Cardiac muscle cell (in vitro differentiated cells and primary cell): ENCODE measurements at regions not wholly inside any gene's neighbourhood (a gene's known extent, or its start where the extent isn't known, plus 50 kb on each side); places are given as distances from the start of the nearest gene placed in this dataset.

Experiments used
- DNase-seq, 2 donors: peaks; one replicate each; pipeline versions ENCODE4 v3.0.0 to v3.0.0-alpha.2; 2010 to 2017; ENCODE audit warnings: low read depth in 1 of 2, low spot score in 1 of 2
- H3K27ac ChIP-seq: fragments of 200-600 bp; sonication (generic); 2 replicates; pipeline ENCODE4 v1.5.1; 2016
- H3K27me3 ChIP-seq: fragments of 200-600 bp; sonication (generic); 2 replicates; pipeline ENCODE4 v1.6.0; 2016; ENCODE audit warnings: control low read depth
- H3K36me3 ChIP-seq: fragments of 200-600 bp; sonication (generic); 2 replicates; pipeline ENCODE4 v1.5.1; 2016; ENCODE audit warnings: control low read depth
- H3K4me1 ChIP-seq: fragments of 200-600 bp; sonication (generic); 2 replicates; pipeline ENCODE4 v1.8.1; 2017; ENCODE audit warnings: low read depth, mild to moderate bottlenecking, mixed run types
- H3K4me3 ChIP-seq: fragments of 200-600 bp; sonication (generic); 2 replicates; pipeline ENCODE4 v1.5.1; 2016; ENCODE audit warnings: mild to moderate bottlenecking
- H3K9me3 ChIP-seq: fragments of 200-600 bp; sonication (generic); 2 replicates; pipeline ENCODE4 v1.5.1; 2017; ENCODE audit warnings: low read depth, mild to moderate bottlenecking, control low read depth
- TF ChIP-seq, protein P1 (sequence below): IDR thresholded peaks from 2 replicates; pipeline ENCODE4 v1.5.1; 2012; ENCODE audit warnings: low read depth, mild to moderate bottlenecking, low read length

GRCh38 chr11:116055064-116055463 lies 550.8 kb upstream of the CADM1 start:
- no peak overlapping the region for H3K4me3 ChIP-seq
- no peaks in the 10 kb centered on the region for H3K36me3 ChIP-seq
- TF ChIP-seq, protein P1, sequence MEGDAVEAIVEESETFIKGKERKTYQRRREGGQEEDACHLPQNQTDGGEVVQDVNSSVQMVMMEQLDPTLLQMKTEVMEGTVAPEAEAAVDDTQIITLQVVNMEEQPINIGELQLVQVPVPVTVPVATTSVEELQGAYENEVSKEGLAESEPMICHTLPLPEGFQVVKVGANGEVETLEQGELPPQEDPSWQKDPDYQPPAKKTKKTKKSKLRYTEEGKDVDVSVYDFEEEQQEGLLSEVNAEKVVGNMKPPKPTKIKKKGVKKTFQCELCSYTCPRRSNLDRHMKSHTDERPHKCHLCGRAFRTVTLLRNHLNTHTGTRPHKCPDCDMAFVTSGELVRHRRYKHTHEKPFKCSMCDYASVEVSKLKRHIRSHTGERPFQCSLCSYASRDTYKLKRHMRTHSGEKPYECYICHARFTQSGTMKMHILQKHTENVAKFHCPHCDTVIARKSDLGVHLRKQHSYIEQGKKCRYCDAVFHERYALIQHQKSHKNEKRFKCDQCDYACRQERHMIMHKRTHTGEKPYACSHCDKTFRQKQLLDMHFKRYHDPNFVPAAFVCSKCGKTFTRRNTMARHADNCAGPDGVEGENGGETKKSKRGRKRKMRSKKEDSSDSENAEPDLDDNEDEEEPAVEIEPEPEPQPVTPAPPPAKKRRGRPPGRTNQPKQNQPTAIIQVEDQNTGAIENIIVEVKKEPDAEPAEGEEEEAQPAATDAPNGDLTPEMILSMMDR: no peak
- H3K27ac ChIP-seq: no peak overlapping the region
- H3K27me3 ChIP-seq: peaks cover 16% of the 10 kb centered on the region
- H3K4me1 ChIP-seq: peaks cover 25% of the 10 kb centered on the region
- H3K9me3 ChIP-seq: no peaks in the 10 kb centered on the region
- DNase-seq: no peak

DNA sequence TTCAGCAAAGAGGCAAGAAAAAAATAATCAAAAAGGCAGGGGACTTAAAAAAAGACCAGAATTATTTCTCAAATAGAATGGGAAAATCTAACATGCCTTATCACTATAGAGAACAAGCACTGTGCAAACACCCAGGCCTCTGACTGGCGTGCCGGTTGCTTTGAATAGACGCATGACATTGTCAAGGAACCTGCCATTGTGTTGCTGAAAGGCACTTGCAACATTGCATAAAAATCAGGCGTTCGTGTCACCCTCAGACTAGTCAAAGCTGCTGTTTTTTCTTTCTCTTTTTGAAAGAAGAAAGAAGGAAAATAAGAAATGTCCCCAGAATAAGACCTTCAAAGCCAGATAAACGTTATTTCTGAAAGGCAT lies 549.3 kb upstream of the CADM1 start:
- Histone ChIP-seq H3K36me3 (no peaks in the 10 kb centered on the region), H3K27ac (no peak overlapping the region), H3K4me3 (no peak overlapping the region), H3K9me3 (no peaks in the 10 kb centered on the region), H3K4me1 (peaks cover 35% of the 10 kb centered on the region), H3K27me3 (peaks cover 10% of the 10 kb centered on the region)
- TF ChIP-seq, protein P1: no peak
- DNase-seq: no peak

DNA sequence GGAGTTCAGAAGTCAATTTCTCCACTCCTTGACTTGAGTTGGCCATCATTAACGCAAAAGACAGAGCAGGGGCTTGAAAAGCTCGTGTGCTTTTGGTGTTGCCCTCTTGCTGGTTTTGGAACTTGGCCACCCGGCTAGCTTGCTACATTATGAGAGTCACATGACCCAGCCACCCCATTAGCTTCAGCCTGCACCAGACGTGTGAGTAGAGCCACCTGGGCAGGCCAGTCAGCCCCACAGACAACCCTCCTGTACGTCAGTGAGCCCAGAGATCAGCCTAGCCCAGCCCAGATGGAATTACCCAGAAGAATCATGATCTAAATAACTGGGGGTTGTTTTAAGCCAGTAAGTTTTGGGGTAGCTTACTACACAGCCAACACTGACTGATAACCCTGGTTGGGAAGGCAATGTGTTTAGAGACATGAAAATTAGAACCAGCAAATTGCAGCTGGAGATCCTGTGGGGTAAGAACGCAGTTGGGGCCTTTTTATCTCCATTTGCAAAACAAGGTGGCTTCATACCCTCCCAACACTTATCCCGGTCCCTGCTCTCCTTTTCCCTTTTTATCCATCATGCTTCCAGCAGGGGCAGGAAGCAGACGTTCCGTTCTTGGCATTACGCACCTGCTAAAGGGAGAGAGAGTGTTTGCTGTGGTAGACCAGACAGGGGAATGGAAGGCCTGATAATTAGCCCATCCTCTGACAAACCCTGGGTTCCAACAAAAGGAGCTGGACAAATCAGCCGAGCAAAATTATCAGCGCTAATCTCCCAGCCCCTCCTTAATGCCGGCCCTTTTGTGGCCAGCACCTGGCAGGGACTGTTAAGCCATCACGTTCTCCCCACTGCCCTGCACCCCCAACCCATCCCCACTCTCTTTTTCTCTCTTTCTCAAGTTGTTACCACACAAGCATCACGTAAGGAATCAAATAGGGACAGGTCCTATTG lies 548.7 kb upstream of the CADM1 start:
- Histone ChIP-seq H3K4me1 (peaks cover 35% of the 10 kb centered on the region), H3K27me3 (peaks cover 10% of the 10 kb centered on the region), H3K36me3 (no peaks in the 10 kb centered on the region), H3K4me3 (no peak overlapping the region), H3K9me3 (no peaks in the 10 kb centered on the region), H3K27ac (no peak overlapping the region)
- TF ChIP-seq, protein P1: no peak
- no peak for DNase-seq

GRCh38 chr11:116051494-116051893 lies 547.3 kb upstream of the CADM1 start:
- H3K27me3 ChIP-seq: peaks cover 3% of the 10 kb centered on the region
- no peaks in the 10 kb centered on the region for H3K9me3 ChIP-seq
- no peaks in the 10 kb centered on the region for H3K36me3 ChIP-seq
- TF ChIP-seq, protein P1: no peak
- H3K27ac ChIP-seq: no peak overlapping the region
- no peak overlapping the region for H3K4me3 ChIP-seq
- DNase-seq: no peak
- peaks cover 35% of the 10 kb centered on the region for H3K4me1 ChIP-seq

DNA sequence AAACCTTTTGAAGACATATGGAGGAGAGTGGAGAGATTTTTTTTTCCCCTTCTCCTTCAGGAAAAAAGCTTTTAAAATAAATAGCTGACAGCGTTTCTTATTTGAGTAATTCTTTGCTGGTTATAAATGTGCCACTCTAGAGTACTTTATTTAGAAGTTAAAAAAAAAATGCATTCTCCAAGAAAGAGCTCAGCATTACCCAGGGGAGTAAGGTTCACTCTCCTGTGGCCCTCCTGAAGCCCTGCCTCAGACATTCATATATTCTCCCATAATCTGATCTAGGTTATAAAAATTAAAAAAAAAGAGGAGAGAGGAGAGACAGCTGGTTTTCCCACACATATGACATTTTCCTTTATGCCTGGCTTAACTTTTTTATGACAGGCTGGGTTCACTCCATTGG lies 545.2 kb upstream of the CADM1 start:
- no peaks in the 10 kb centered on the region for H3K36me3 ChIP-seq
- H3K4me1 ChIP-seq: peaks cover 38% of the 10 kb centered on the region
- no peak overlapping the region for H3K4me3 ChIP-seq
- H3K27ac ChIP-seq: no peak overlapping the region
- TF ChIP-seq, protein P1: no peak
- H3K27me3 ChIP-seq: peaks cover 3% of the 10 kb centered on the region
- H3K9me3 ChIP-seq: no peaks in the 10 kb centered on the region
- no peak for DNase-seq
